HepG2 (cell line): ENCODE measurements at regions not wholly inside any gene's neighbourhood (a gene's known extent, or its start where the extent isn't known, plus 50 kb on each side); places are given as distances from the start of the nearest gene placed in this dataset.

ENCODE experiments used
- ATAC-seq: fragments of 200-7000 bp; cut with Tn5 transposase; 3 replicates; pipeline ENCODE4 v1.9.1; 2020; ENCODE audit warnings: mild to moderate bottlenecking, moderate library complexity
- BruUV-seq: library from RNA; stranded (reverse); fragments of 400-500 nt; replicated peaks from 2 replicates; lab custom pipeline; 2021; lab: Mats Ljungman, UMichigan
- CTCF ChIA-PET: fragments of 300-600 bp; formaldehyde crosslinking; extraction: SDS; loops from one replicate; lab custom pipeline; 2021; ENCODE audit warnings: low total read pairs, inconsistent platforms, low intra/inter-chr PET ratio; lab: Yijun Ruan, JAX
- POLR2A ChIA-PET: fragments of 350-600 bp; sonication (Branson Sonifier 250); formaldehyde crosslinking; loops from one replicate; lab custom pipeline; 2020; ENCODE audit warnings: antibody characterized with exemption, inconsistent platforms; lab: Yijun Ruan, JAX
- DNase-seq: peaks from one replicate; pipeline ENCODE4 v3.0.0-alpha.2; 2015; ENCODE audit warnings: low spot score
- FAIRE-seq: peaks from 3 replicates; lab custom pipeline; 2011; peaks lifted over from hg19 to GRCh38; lab: Jason Lieb, UNC
- H2AFZ ChIP-seq: one replicate; pipeline ENCODE4 v1.6.1; 2011; ENCODE audit warnings: low read length, inconsistent platforms
- H3K27ac ChIP-seq: fragments of 300-600 bp; 3 replicates; pipeline ENCODE4 v1.8.0; 2011; ENCODE audit warnings: mixed run types, mild to moderate bottlenecking, mixed read lengths, low read length, inconsistent platforms; ENCODE audit not compliant: insufficient read depth; ENCODE audit errors: extremely low read length
- H3K27me3 ChIP-seq, 2 experiments: fragments of 200-600 bp in 1 of 2; 2 replicates in 1 of 2; 3 replicates in 1 of 2; pipeline versions ENCODE4 v1.6.0 to v1.8.0; 2011; ENCODE audit warnings: low read length in 2 of 2, mild to moderate bottlenecking in 2 of 2, moderate library complexity in 2 of 2, inconsistent platforms in 1 of 2; ENCODE audit not compliant: insufficient read depth in 2 of 2, control insufficient read depth in 1 of 2
- H3K36me3 ChIP-seq, 2 experiments: fragments of 200-600 bp in 1 of 2; replicated peaks in 1 of 2; 2 replicates in 1 of 2; 3 replicates in 1 of 2; pipeline versions ENCODE4 v1.5.1 to v1.8.0; 2011; ENCODE audit warnings: low read length in 2 of 2, inconsistent platforms in 1 of 2; ENCODE audit not compliant: insufficient read depth in 2 of 2, control insufficient read depth in 1 of 2
- H3K4me1 ChIP-seq: 2 replicates; pipeline ENCODE4 v1.5.1; 2012; ENCODE audit warnings: low read length, inconsistent platforms; ENCODE audit not compliant: insufficient read depth
- H3K4me2 ChIP-seq: 2 replicates; pipeline ENCODE4 v1.6.0; 2011; ENCODE audit warnings: low read depth, low read length, inconsistent platforms
- H3K4me3 ChIP-seq, 3 experiments: fragments of 200-600 bp in 1 of 3; sonication (generic), shearing (Covaris generic) in 1 of 3; replicated peaks in 1 of 3; 2 replicates each; pipeline ENCODE4 v1.5.1; 2011 to 2016; ENCODE audit warnings: low read length in 3 of 3, inconsistent platforms in 2 of 3, low read depth in 2 of 3, mild to moderate bottlenecking in 2 of 3, control low read depth in 1 of 3, mixed read lengths in 1 of 3; ENCODE audit not compliant: insufficient read depth in 1 of 3
- H3K79me2 ChIP-seq: one replicate; pipeline ENCODE4 v1.6.1; 2011; ENCODE audit warnings: low read length, inconsistent platforms; ENCODE audit not compliant: insufficient read depth
- H3K9ac ChIP-seq: 2 replicates; pipeline ENCODE4 v1.6.0; 2011; ENCODE audit warnings: mild to moderate bottlenecking, low read depth, low read length, inconsistent platforms; ENCODE audit not compliant: insufficient read depth
- H3K9me3 ChIP-seq: 2 replicates; pipeline ENCODE4 v1.5.1; 2012; ENCODE audit warnings: mild to moderate bottlenecking, low read length
- H4K20me1 ChIP-seq: 2 replicates; pipeline ENCODE4 v1.6.0; 2011; ENCODE audit warnings: inconsistent platforms, mild to moderate bottlenecking, low read length, moderate library complexity; ENCODE audit not compliant: insufficient read depth
- CBX5 ChIP-seq: sonication (generic); formaldehyde crosslinking; IDR thresholded peaks from 2 replicates; pipeline ENCODE4 v1.4.0; 2020; ENCODE audit warnings: missing genetic modification reagents, borderline replicate concordance
- KLF15 ChIP-seq: sonication (generic); formaldehyde crosslinking; IDR thresholded peaks from 2 replicates; pipeline ENCODE4 v1.8.1; 2023; ENCODE audit warnings: borderline replicate concordance, mild to moderate bottlenecking, inconsistent platforms, missing genetic modification reagents, mixed read lengths
- PRDM15 ChIP-seq: sonication (generic); formaldehyde crosslinking; IDR thresholded peaks from 2 replicates; pipeline ENCODE4 v1.4.0; 2020; ENCODE audit warnings: missing genetic modification reagents
- PTBP1 ChIP-seq: fragments of 200-400 bp; formaldehyde crosslinking; IDR thresholded peaks from 2 replicates; pipeline ENCODE4 v1.6.1; 2018; ENCODE audit warnings: low read length, low read depth; ENCODE audit not compliant: poor library complexity, severe bottlenecking
- RORA ChIP-seq: sonication (generic); formaldehyde crosslinking; IDR thresholded peaks from 2 replicates; pipeline ENCODE4 v1.5.0; 2020; ENCODE audit warnings: mild to moderate bottlenecking, missing genetic modification reagents, moderate library complexity
- TMF1 ChIP-seq: sonication (generic); formaldehyde crosslinking; IDR thresholded peaks from 2 replicates; pipeline ENCODE4 v1.8.1; 2022; ENCODE audit warnings: low read depth, missing genetic modification reagents
- ZMYM2 ChIP-seq: sonication (generic); formaldehyde crosslinking; IDR thresholded peaks from 2 replicates; pipeline ENCODE4 v1.8.0; 2022; ENCODE audit warnings: mild to moderate bottlenecking, missing genetic modification reagents
- ZNF512 ChIP-seq: sonication (generic); formaldehyde crosslinking; IDR thresholded peaks from 2 replicates; pipeline ENCODE4 v1.4.0; 2020; ENCODE audit warnings: mild to moderate bottlenecking, missing genetic modification reagents
- ZNF570 ChIP-seq: sonication (generic); formaldehyde crosslinking; IDR thresholded peaks from 2 replicates; pipeline ENCODE4 v1.4.0; 2020; ENCODE audit warnings: mild to moderate bottlenecking, missing genetic modification reagents, borderline replicate concordance
- ZNF703 ChIP-seq: sonication (generic); formaldehyde crosslinking; IDR thresholded peaks from 2 replicates; pipeline ENCODE4 v1.5.1; 2020; ENCODE audit warnings: missing genetic modification reagents, mild to moderate bottlenecking, moderate library complexity, borderline replicate concordance
- ZNF709 ChIP-seq: sonication (generic); formaldehyde crosslinking; IDR thresholded peaks from 2 replicates; pipeline ENCODE4 v1.5.0; 2020; ENCODE audit warnings: mild to moderate bottlenecking, missing genetic modification reagents
- WGBS: methylation state at CpG from one replicate; pipeline ENCODE4 v1.1.6; 2017; ENCODE audit warnings: low lambda C conversion rate; 5-methylcytosine and 5-hydroxymethylcytosine counted together
- in situ Hi-C: cut with HindIII; loops from 2 replicates; pipeline ENCODE4 v1.10.0; 2017; ENCODE audit warnings: low pct_unique_long_range_greater_than_20kb; ENCODE audit not compliant: extremely low pct_ligation_motif_present
- intact Hi-C: fragments of 100-400 bp; cut with micrococcal nuclease; formaldehyde crosslinking; loops from one replicate; pipeline ENCODE4 v1.10.0; 2022; ENCODE audit not compliant: unreplicated experiment

GRCh38 chr1:232414100-232414499 is 215.8 kb downstream of the SIPA1L2 start:
- Histone ChIP-seq H3K36me3 (no peaks in the 10 kb centered on the region), H3K9ac (no peak overlapping the region), H3K4me3 (no peak overlapping the region), H3K4me1 (no peaks in the 10 kb centered on the region), H3K27me3 (peaks cover 0 to 36% of the 10 kb centered on the region in 2 experiments; a peak in 3 of 5 replicates), H3K79me2 (no peaks in the 10 kb centered on the region), H3K27ac (no peak overlapping the region), H2AFZ (no peak overlapping the region), H4K20me1 (no peaks in the 10 kb centered on the region), H3K9me3 (peaks cover 6% of the 10 kb centered on the region), H3K4me2 (no peak overlapping the region)
- in situ Hi-C loops (no loop called here), intact Hi-C loops (no loop called here)
- CTCF ChIA-PET = no interaction called here
- no TSS peak for BruUV-seq
- WGBS = 31% methylated on average over 7 of the region's 7 CpGs
- DNase-seq (no peak), ATAC-seq (no peak), FAIRE-seq (no peak)
- POLR2A ChIA-PET = no interaction called here
- TF ChIP-seq PTBP1 (no peak), KLF15 (CRISPR knock-in tag) (no peak), RORA (CRISPR knock-in tag) (no peak)

DNA sequence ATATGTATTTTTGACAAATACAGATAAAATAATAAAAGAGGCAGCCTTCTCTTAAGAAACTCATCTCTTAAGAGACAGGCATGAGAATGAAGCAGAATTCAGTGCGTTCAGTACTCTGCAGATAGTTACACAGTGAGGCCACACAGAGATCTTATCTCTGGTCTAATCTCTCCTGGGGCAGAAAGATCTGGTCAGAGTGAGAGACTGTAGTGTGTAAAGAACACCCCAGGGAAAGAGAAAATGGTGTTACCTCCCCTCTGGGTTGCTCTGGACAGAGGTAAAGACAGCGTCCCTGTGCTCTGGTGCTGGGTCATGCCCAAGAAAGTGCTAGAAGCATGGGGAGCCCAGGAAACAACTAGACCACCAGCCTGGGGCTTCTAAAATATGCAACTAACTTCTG is 216.3 kb downstream of the SIPA1L2 start:
- DNase-seq (no peak), ATAC-seq (no peak), FAIRE-seq (no peak)
- H3K4me1 ChIP-seq = no peaks in the 10 kb centered on the region
- H3K4me2 ChIP-seq = no peak overlapping the region
- H3K9ac ChIP-seq = no peak overlapping the region
- in situ Hi-C loops (no loop called here), intact Hi-C loops (no loop called here)
- no peak overlapping the region for H3K4me3 ChIP-seq
- no peak overlapping the region for H2AFZ ChIP-seq
- no peaks in the 10 kb centered on the region for H4K20me1 ChIP-seq
- H3K27ac ChIP-seq = no peak overlapping the region
- CTCF ChIA-PET = no interaction called here
- 45% methylated on average over 2 of the region's 2 CpGs for WGBS
- H3K36me3 ChIP-seq = no peaks in the 10 kb centered on the region
- peaks cover 0 to 36% of the 10 kb centered on the region in 2 experiments; a peak in 3 of 5 replicates for H3K27me3 ChIP-seq
- BruUV-seq = no TSS peak
- no peak for TF ChIP-seq ZNF512 (CRISPR knock-in tag)
- TF ChIP-seq ZNF709 = no peak
- TF ChIP-seq CBX5 = no peak
- TF ChIP-seq PRDM15 = no peak
- TF ChIP-seq TMF1 (CRISPR knock-in tag) = no peak
- no peak for TF ChIP-seq ZNF703 (CRISPR knock-in tag)
- no peak for TF ChIP-seq ZMYM2 (CRISPR knock-in tag)
- no peak for TF ChIP-seq ZNF570 (CRISPR knock-in tag)
- POLR2A ChIA-PET = no interaction called here
- H3K9me3 ChIP-seq = peaks cover 7% of the 10 kb centered on the region
- no peaks in the 10 kb centered on the region for H3K79me2 ChIP-seq
